BE2C (cell line): ENCODE measurements at regions not wholly inside any gene's neighbourhood (a gene's known extent, or its start where the extent isn't known, plus 50 kb on each side); places are given as distances from the start of the nearest gene placed in this dataset.

ENCODE experiments used
- DNase-seq: peaks from one replicate; pipeline ENCODE4 v3.0.0-alpha.2; 2020
- H3K27me3 ChIP-seq: fragments of 250-450 bp; sonication (Bioruptor Pico); 2 replicates; pipeline ENCODE4 v1.5.1; 2020; ENCODE audit warnings: mild to moderate bottlenecking
- H3K36me3 ChIP-seq: fragments of 250-450 bp; sonication (Bioruptor Pico); 2 replicates; pipeline ENCODE4 v1.5.1; 2020; ENCODE audit warnings: mild to moderate bottlenecking
- H3K4me1 ChIP-seq: fragments of 250-450 bp; sonication (Bioruptor Pico); 2 replicates; pipeline ENCODE4 v1.5.1; 2020
- H3K4me3 ChIP-seq: 2 replicates; pipeline ENCODE4 v1.5.1; 2011; ENCODE audit warnings: low read depth, low read length
- H3K9me3 ChIP-seq: fragments of 250-450 bp; sonication (Bioruptor Pico); 2 replicates; pipeline ENCODE4 v1.5.1; 2020
- TF ChIP-seq, protein P1 (sequence below): IDR thresholded peaks from 2 replicates; pipeline ENCODE4 v1.5.1; 2012; ENCODE audit warnings: mild to moderate bottlenecking, low read depth, low read length

DNA sequence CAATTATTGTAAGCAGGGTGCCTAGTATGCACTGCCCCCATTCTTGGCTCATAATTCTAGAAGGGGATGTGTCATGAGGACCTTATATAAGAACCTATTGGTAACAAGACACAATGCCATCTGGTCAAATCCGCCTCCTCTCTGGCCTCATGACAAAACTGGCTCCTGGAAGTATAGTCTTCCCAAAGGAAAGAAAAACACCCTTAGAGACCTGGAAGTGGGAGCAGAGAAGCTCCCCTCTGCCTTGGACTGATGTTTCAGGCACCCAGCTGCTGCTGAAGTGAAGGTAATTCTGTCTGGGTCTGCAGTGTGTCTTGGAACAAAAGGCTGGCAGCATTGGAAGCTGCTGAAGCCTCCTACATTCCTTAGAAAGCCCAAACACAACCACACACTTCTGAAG, 107.2 kb upstream of the CLSTN2 start:
- Histone ChIP-seq H3K9me3 (no peaks in the 10 kb centered on the region; the same call in 1 of the 2 replicates), H3K4me1 (peaks cover 14% of the 10 kb centered on the region), H3K36me3 (no peaks in the 10 kb centered on the region), H3K4me3 (no peak overlapping the region), H3K27me3 (no peaks in the 10 kb centered on the region)
- no peak for DNase-seq
- TF ChIP-seq, protein P1, sequence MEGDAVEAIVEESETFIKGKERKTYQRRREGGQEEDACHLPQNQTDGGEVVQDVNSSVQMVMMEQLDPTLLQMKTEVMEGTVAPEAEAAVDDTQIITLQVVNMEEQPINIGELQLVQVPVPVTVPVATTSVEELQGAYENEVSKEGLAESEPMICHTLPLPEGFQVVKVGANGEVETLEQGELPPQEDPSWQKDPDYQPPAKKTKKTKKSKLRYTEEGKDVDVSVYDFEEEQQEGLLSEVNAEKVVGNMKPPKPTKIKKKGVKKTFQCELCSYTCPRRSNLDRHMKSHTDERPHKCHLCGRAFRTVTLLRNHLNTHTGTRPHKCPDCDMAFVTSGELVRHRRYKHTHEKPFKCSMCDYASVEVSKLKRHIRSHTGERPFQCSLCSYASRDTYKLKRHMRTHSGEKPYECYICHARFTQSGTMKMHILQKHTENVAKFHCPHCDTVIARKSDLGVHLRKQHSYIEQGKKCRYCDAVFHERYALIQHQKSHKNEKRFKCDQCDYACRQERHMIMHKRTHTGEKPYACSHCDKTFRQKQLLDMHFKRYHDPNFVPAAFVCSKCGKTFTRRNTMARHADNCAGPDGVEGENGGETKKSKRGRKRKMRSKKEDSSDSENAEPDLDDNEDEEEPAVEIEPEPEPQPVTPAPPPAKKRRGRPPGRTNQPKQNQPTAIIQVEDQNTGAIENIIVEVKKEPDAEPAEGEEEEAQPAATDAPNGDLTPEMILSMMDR, result no peak

DNA sequence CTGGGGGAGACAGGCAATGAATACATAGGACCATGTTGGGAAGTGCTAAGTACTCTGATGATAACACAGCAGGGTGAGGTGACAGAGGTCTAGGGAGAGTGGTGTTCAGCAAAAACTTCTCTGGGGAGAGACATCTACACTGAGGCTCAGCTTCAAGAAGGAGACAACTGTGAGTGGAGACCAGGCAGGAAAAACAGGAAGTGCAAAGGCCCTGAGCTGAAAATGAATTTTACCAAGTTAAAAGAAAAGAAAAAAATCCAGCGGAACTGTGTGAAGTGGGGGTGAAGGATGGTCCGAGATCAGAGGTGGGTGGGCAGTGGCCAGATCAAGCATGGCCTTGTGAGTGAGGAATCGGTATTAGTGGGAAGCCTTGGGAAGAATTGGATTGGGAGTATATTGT, 110.1 kb upstream of the CLSTN2 start:
- H3K9me3 ChIP-seq, result no peaks in the 10 kb centered on the region; the same call in 1 of the 2 replicates
- H3K4me3 ChIP-seq, result no peak overlapping the region
- no peaks in the 10 kb centered on the region for H3K36me3 ChIP-seq
- TF ChIP-seq, protein P1, result no peak
- H3K4me1 ChIP-seq, result peaks cover 2% of the 10 kb centered on the region; the same call in 1 of the 2 replicates
- DNase-seq, result no peak
- H3K27me3 ChIP-seq, result peaks cover 2% of the 10 kb centered on the region; the same call in 1 of the 2 replicates

DNA sequence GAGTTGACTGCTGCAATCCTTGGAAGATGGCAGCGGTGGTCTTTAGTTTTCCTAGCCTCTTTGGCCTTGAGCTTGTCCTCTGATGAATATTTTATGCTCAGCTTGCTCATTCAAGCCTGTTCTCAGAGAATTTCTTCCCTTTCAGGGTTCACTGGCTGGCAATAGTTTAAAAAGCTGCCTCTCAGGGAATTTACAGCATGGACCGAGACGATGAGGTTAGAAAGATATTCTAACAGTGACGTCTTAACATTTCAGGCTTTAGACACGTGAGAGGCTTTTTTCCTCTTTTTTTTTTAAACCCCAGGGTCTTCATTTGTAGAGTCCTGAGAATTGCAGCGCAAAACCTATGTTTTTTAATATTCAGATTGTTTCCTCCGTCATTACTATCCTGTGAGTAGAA, 120.3 kb upstream of the CLSTN2 start:
- Histone ChIP-seq H3K27me3 (peaks cover under 1% of the 10 kb centered on the region; the same call in 1 of the 2 replicates), H3K36me3 (no peaks in the 10 kb centered on the region), H3K4me1 (peaks cover 6% of the 10 kb centered on the region), H3K9me3 (no peaks in the 10 kb centered on the region), H3K4me3 (no peak overlapping the region)
- TF ChIP-seq, protein P1, result no peak
- DNase-seq, result no peak

DNA sequence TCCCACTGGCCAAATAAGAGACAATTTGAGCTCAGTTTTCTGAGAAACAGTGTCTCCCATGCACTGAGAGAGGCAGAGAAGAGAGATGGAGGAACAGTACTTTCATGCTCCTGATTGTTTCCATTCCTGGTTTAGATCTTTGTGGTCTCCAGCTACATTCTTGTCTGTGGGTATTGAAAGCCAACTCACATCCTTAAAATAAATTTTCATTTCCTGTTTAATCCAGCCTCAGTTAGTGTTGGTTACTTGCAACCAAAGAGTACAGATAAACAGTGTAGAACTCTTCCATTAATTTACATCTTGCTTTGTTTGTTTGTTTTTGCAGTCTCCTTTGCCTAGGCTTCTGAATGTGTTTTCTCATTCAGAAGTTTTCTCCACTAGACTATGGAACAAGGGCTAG, 123.7 kb upstream of the CLSTN2 start:
- no peak for DNase-seq
- Histone ChIP-seq H3K9me3 (no peaks in the 10 kb centered on the region), H3K27me3 (no peaks in the 10 kb centered on the region; the same call in 1 of the 2 replicates), H3K4me1 (peaks cover 6% of the 10 kb centered on the region), H3K4me3 (no peak overlapping the region), H3K36me3 (no peaks in the 10 kb centered on the region)
- TF ChIP-seq, protein P1, result no peak

DNA sequence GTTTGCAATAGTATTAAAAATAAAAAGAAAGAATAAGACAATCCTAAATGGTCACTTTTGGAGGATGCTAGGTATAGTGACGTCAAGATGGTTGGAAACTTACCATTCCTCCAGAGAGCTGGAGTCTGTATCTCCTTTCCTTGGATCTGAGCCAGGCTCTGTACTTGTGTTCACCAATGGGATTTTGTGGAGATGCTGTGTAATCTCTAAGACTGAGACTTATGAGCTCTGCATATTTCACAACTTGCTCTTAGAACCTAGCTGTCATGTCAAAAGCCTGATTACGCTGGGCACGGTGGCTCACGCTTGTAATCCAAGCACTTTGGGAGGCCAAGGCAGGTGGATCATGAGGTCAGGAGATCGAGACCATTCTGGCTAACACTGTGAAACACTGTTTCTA, 126.8 kb upstream of the CLSTN2 start:
- Histone ChIP-seq H3K27me3 (no peaks in the 10 kb centered on the region), H3K4me3 (no peak overlapping the region), H3K9me3 (no peaks in the 10 kb centered on the region), H3K4me1 (peaks cover 6% of the 10 kb centered on the region; the same call in 1 of the 2 replicates), H3K36me3 (no peaks in the 10 kb centered on the region)
- TF ChIP-seq, protein P1, result no peak
- DNase-seq, result no peak

DNA sequence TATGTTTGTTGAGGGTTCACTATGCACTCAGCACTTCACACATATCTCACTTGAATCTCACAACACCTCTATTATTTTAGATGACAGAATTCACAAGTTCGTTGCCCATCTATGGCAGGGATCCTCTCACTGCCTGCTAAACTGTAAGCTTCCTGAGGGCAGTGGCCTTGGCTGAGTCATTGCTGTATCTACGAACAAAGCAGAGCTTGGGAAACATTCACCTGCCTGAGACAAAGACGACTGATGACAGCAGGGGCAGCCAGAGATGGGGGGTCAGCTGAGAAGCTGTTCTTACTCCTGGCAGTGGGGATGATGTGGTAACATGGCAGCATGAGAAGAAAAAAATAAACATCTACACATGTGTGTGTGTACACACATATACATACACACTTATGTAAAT, 125.5 kb upstream of the NMNAT3 start:
- TF ChIP-seq, protein P1, result no peak
- Histone ChIP-seq H3K27me3 (no peaks in the 10 kb centered on the region), H3K9me3 (no peaks in the 10 kb centered on the region), H3K36me3 (no peaks in the 10 kb centered on the region), H3K4me3 (no peak overlapping the region), H3K4me1 (no peaks in the 10 kb centered on the region)
- DNase-seq, result no peak
